Vagina (tissue), 2 donors: ENCODE measurements at regions not wholly inside any gene's neighbourhood (a gene's known extent, or its start where the extent isn't known, plus 50 kb on each side); places are given as distances from the start of the nearest gene placed in this dataset.

ENCODE experiments used
- DNase-seq, 2 donors: peaks; one replicate each; pipeline ENCODE4 v3.0.0-alpha.2; 2017; ENCODE audit errors: extremely low spot score in 2 of 2
- H3K27ac ChIP-seq: fragments of 200-600 bp; sonication (generic); one replicate; pipeline ENCODE4 v1.5.1; 2019
- H3K27me3 ChIP-seq: fragments of 200-600 bp; sonication (generic); one replicate; pipeline ENCODE4 v1.5.1; 2019
- H3K36me3 ChIP-seq, 2 donors: fragments of 200-600 bp; sonication (generic); one replicate each; pipeline ENCODE4 v1.5.1; 2017 to 2019
- H3K4me1 ChIP-seq: fragments of 200-600 bp; sonication (generic); one replicate; pipeline ENCODE4 v1.5.1; 2019
- H3K4me3 ChIP-seq, 2 donors: fragments of 200-600 bp; sonication (generic); 1 replicate in 1 of 2; 2 replicates in 1 of 2; pipeline ENCODE4 v1.5.1; 2016 to 2019
- H3K9me3 ChIP-seq: fragments of 200-600 bp; sonication (generic); one replicate; pipeline ENCODE4 v1.5.1; 2019
- CTCF ChIP-seq, 3 experiments: fragments of 450-650 bp in 2 of 3; fragments of 200-600 bp in 1 of 3; sonication (generic) in 1 of 3; IDR thresholded peaks; one replicate each; pipeline ENCODE4 v1.5.1; 2017 to 2019; ENCODE audit warnings: antibody characterized with exemption in 3 of 3, mild to moderate bottlenecking in 2 of 3, moderate library complexity in 2 of 3
- POLR2A ChIP-seq, 2 donors: fragments of 450-650 bp; IDR thresholded peaks; one replicate each; pipeline ENCODE4 v1.6.1; 2017; ENCODE audit warnings: antibody characterized with exemption in 2 of 2, mild to moderate bottlenecking in 2 of 2, moderate library complexity in 2 of 2
- POLR2AphosphoS5 ChIP-seq, 2 donors: sonication (generic); formaldehyde crosslinking; IDR thresholded peaks; one replicate each; pipeline ENCODE4 v1.9.0; 2017; ENCODE audit warnings: antibody characterized with exemption in 2 of 2, mild to moderate bottlenecking in 2 of 2, low read depth in 1 of 2; ENCODE audit not compliant: insufficient read depth in 1 of 2
- intact Hi-C: fragments of 100-400 bp; cut with DNase I; formaldehyde crosslinking; loops from one replicate; pipeline ENCODE4 v1.15.1; 2023

GRCh38 chr7:53087274-53087673, 51.8 kb downstream of the POM121L12 start:
- DNase-seq: no peak
- no peaks in the 10 kb centered on the region for H3K27me3 ChIP-seq
- intact Hi-C loops: no loop called here
- TF ChIP-seq POLR2AphosphoS5 (IDR thresholded peaks at IDR 0.05; ENCODE audit: insufficient read depth in 1 of 2, low read depth in 1 of 2) (no peak), POLR2A (IDR thresholded peaks at IDR 0.05) (no peak)
- no peak overlapping the region for H3K27ac ChIP-seq
- H3K4me1 ChIP-seq: no peaks in the 10 kb centered on the region
- no peaks in the 10 kb centered on the region for H3K9me3 ChIP-seq
- no peaks in the 10 kb centered on the region for H3K36me3 ChIP-seq
- H3K4me3 ChIP-seq: no peak overlapping the region

- intact Hi-C loops: no loop called here
- Histone ChIP-seq H3K4me1 (no peaks in the 10 kb centered on the region), H3K36me3 (no peaks in the 10 kb centered on the region), H3K4me3 (no peak overlapping the region), H3K27ac (no peak overlapping the region), H3K9me3 (no peaks in the 10 kb centered on the region), H3K27me3 (no peaks in the 10 kb centered on the region)
- DNase-seq: no peak
- TF ChIP-seq POLR2AphosphoS5 (IDR thresholded peaks at IDR 0.05; ENCODE audit: insufficient read depth in 1 of 2, low read depth in 1 of 2): no peak
- TF ChIP-seq CTCF (IDR thresholded peaks at IDR 0.05): no peak
- TF ChIP-seq POLR2A (IDR thresholded peaks at IDR 0.05): no peak
Measured at GRCh38 chr7:53094191-53094590, 58.8 kb downstream of the POM121L12 start.

GRCh38 chr7:53094827-53095226, 59.4 kb downstream of the POM121L12 start:
- Histone ChIP-seq H3K36me3 (no peaks in the 10 kb centered on the region), H3K4me1 (no peaks in the 10 kb centered on the region), H3K9me3 (no peaks in the 10 kb centered on the region), H3K27me3 (no peaks in the 10 kb centered on the region), H3K4me3 (no peak overlapping the region), H3K27ac (no peak overlapping the region)
- DNase-seq: no peak
- TF ChIP-seq POLR2A (IDR thresholded peaks at IDR 0.05) (no peak), POLR2AphosphoS5 (IDR thresholded peaks at IDR 0.05; ENCODE audit: insufficient read depth in 1 of 2, low read depth in 1 of 2) (no peak), CTCF (IDR thresholded peaks at IDR 0.05) (no peak)
- intact Hi-C loops: no loop called here

GRCh38 chr7:53095731-53096501, 60.5 kb downstream of the POM121L12 start:
- no peaks in the 10 kb centered on the region for H3K9me3 ChIP-seq
- H3K27ac ChIP-seq: no peak overlapping the region
- no peak for DNase-seq
- no peaks in the 10 kb centered on the region for H3K36me3 ChIP-seq
- intact Hi-C loops: no loop called here
- no peaks in the 10 kb centered on the region for H3K27me3 ChIP-seq
- no peak overlapping the region for H3K4me3 ChIP-seq
- TF ChIP-seq CTCF (IDR thresholded peaks at IDR 0.05) (no peak), POLR2A (IDR thresholded peaks at IDR 0.05) (no peak), POLR2AphosphoS5 (IDR thresholded peaks at IDR 0.05; ENCODE audit: insufficient read depth in 1 of 2, low read depth in 1 of 2) (no peak)
- no peaks in the 10 kb centered on the region for H3K4me1 ChIP-seq

GRCh38 chr7:53100091-53100490, 64.7 kb downstream of the POM121L12 start:
- Histone ChIP-seq H3K36me3 (no peaks in the 10 kb centered on the region), H3K27me3 (no peaks in the 10 kb centered on the region), H3K27ac (no peak overlapping the region), H3K4me3 (no peak overlapping the region), H3K4me1 (no peaks in the 10 kb centered on the region), H3K9me3 (no peaks in the 10 kb centered on the region)
- TF ChIP-seq POLR2AphosphoS5 (IDR thresholded peaks at IDR 0.05; ENCODE audit: insufficient read depth in 1 of 2, low read depth in 1 of 2) (no peak), CTCF (IDR thresholded peaks at IDR 0.05) (no peak), POLR2A (IDR thresholded peaks at IDR 0.05) (no peak)
- intact Hi-C loops: no loop called here
- DNase-seq: no peak
